HFF-Myc (cell line): ENCODE measurements at regions not wholly inside any gene's neighbourhood (a gene's known extent, or its start where the extent isn't known, plus 50 kb on each side); places are given as distances from the start of the nearest gene placed in this dataset.

Experiments used
- DNase-seq: peaks from one replicate; pipeline ENCODE4 v3.0.0-alpha.2; 2011; ENCODE audit warnings: low read depth; ENCODE audit errors: extremely low read depth
- H3K4me3 ChIP-seq: replicated peaks from 2 replicates; pipeline ENCODE4 v1.5.1; 2011; ENCODE audit warnings: low read depth, mild to moderate bottlenecking, control low read depth, low read length
- CTCF ChIP-seq: IDR thresholded peaks from 2 replicates; pipeline ENCODE4 v1.5.1; 2012; ENCODE audit warnings: mild to moderate bottlenecking, low read depth, low read length, control low read depth; ENCODE audit errors: missing control alignments

GRCh38 chr3:181764544-181764943 lies 52.8 kb downstream of the SOX2 start:
- DNase-seq = no peak
- no peak overlapping the region for H3K4me3 ChIP-seq
- no peak for TF ChIP-seq CTCF

GRCh38 chr3:181770296-181770695 lies 58.6 kb downstream of the SOX2 start:
- DNase-seq = no peak
- no peak for TF ChIP-seq CTCF
- H3K4me3 ChIP-seq = no peak overlapping the region

DNA sequence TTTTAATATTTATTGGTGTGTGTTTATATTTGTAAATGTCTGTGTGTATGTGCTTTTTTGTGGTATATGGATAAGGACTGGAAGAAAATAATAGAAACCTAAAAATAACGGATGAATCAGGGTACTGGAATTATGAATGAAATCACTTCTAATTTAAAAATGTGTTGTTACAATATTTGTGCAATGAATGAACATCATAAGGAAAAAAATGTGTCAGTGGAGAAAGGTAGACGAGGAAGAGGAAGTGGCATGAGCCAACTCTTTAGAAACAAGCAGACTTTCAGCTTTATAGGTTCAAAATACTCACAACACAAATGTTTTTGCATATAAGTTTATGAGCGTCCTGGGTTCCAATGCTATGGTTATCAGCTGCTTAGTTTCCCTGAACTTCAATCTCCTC lies 59.4 kb downstream of the SOX2 start:
- no peak overlapping the region for H3K4me3 ChIP-seq
- no peak for TF ChIP-seq CTCF

GRCh38 chr3:181772166-181772565 lies 60.4 kb downstream of the SOX2 start:
- TF ChIP-seq CTCF = no peak
- no peak overlapping the region for H3K4me3 ChIP-seq
- no peak for DNase-seq

More for the DNA sequence above, 59.4 kb downstream of the SOX2 start:
- DNase-seq = no peak

GRCh38 chr3:181773921-181774320 lies 62.2 kb downstream of the SOX2 start:
- no peak for TF ChIP-seq CTCF
- DNase-seq = no peak
- no peak overlapping the region for H3K4me3 ChIP-seq

- DNase-seq = no peak
- no peak for TF ChIP-seq CTCF
- H3K4me3 ChIP-seq = no peak overlapping the region
Measured at GRCh38 chr3:181782306-181782954, 70.7 kb downstream of the SOX2 start.

- TF ChIP-seq CTCF = no peak
- no peak overlapping the region for H3K4me3 ChIP-seq
- DNase-seq = no peak
Measured at GRCh38 chr3:181790561-181790960, 78.8 kb downstream of the SOX2 start.
